Stimulated activated CD4-positive, alpha-beta T cell treated with anti-CD3 and anti-CD28 coated beads, Interleukin-15, amount 100 ng/mL, for 1 hour (primary cell): ENCODE measurements at regions not wholly inside any gene's neighbourhood (a gene's known extent, or its start where the extent isn't known, plus 50 kb on each side); places are given as distances from the start of the nearest gene placed in this dataset.

Experiments used
- DNase-seq, 2 donors: peaks; one replicate each; pipeline ENCODE4 v3.0.0-alpha.2; 2020; ENCODE audit warnings: low read depth in 1 of 2, low spot score in 1 of 2

DNA sequence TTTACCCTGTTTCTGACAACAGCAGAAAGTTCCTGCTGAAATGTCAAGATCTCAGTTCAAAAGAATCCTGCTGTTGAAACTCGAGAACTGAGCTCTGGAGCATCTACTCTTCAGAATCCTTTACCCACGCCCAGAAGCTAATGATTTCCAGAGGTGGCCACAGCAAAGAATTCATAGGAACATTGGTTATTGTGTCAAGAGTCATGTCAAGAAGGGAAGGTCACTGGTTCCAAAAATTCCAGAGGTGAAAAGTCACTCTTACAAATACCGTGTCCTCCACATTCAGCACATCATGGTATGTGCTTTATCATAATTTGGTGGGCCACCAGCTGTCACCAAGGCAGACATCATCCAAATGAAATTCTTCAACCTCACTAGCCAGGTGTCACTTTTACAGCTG lies 394.4 kb upstream of the NPVF start:
- DNase-seq, result no peak

- no peak for DNase-seq
These were observed 395.8 kb upstream of the NPVF start for GRCh38 chr7:25624051-25624450.

DNA sequence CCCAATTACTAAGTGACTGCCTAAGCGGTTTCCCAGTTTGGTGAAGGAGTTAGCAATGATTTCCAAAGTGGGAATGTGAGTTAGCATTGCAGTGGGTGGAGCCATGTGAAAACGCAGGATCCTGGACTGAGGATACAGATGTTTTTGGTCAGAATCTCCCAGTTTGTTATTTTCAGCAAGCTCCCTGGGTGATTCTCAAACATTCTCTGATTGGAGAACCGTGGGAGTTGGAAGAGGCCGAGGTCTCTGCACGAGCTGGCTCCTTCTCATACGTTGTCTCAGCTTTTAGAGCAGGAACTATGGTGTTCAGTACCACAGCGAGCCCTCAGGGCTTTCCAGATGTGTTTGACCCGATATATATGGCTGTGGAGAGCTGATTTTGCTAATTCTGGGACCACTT lies 396.5 kb upstream of the NPVF start:
- DNase-seq, result no peak

DNA sequence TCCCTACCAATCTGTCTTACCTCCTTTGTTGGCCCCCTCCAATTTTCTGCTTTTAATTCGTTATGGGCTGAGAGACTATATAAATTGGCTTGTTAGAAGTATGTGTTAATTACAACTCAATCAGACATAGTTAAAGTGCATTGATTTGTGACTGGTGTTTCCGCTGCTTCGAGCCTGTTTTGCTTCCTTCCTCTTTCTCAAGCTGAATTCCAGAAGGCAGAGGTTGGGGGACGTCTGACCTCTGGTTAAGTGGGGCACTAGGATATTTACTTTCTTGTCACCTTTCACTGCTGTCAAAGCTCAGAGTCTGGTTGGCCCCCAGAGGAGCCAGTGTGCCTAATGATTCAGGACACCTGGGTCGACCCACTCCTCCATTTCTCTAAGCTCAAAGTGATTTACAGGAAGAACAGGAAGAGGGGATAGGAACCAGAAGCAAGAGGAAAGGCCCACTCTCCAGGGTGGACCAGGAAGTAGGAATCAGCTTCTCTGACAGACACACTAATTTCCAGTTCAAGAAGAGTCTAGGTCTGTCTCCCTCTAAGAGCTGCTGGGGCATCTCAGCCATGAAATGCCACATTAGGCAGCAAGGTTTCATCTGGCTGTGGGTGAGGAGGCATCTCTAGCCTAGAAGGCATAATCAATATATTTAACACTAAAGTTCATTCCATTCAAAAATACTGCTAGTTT lies 397.2 kb upstream of the NPVF start:
- DNase-seq, result no peak

DNA sequence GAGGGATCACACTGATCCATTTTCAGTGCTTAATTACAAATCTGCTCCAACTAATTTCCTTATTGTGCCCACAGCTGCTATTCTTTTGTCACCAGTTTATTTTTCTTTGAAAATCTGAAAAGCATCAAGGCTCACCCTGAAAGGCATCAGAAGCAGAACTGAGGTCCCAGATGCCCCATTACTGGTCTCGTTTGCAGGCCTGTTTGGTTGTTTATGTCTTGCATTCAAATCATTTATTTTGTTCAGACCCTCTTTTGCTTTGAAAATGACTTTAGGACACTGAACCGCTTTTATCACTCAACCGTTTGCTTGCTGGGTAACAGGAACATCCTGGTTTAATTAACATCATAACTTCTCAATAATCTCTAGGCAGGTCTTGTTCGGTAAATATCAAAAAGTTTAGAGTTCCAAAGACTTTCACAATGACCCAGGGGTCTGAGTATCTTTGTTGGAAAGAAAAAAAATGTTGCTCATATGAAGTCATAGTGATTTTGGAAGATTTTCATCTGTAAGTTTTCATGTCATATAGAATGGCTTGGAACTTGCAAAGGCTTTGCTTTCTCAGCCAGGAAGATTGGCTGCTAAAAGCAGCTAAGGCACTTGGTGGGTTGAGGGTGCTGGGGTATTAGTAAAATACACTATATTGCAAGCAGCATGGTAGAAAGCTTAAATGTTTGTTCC lies 398.3 kb upstream of the NPVF start:
- DNase-seq, result no peak

DNA sequence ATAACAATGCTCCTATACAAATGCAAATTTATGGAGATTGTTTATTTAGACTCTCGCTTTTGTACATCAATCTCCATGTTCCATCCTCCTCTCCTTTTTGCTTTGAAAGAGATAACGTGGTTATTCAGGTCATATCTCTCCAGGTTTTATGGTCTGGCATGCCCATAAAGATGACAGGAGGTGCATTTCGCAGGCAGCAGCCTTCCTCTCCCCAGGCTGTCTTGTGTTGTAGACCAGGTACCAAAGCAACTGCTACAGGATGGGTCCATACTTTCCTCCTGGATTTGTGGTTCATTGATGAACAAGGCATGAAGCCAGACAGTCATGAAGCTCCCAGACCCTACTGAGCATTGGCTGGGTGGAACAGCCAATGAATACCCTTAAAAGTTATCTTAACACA lies 400.2 kb upstream of the NPVF start:
- no peak for DNase-seq

GRCh38 chr7:25632616-25633015 lies 404.3 kb upstream of the NPVF start:
- DNase-seq, result no peak

GRCh38 chr7:25633426-25634036 lies 405.2 kb upstream of the NPVF start:
- DNase-seq, result no peak

GRCh38 chr7:25636168-25636567 lies 407.9 kb upstream of the NPVF start:
- DNase-seq, result no peak

GRCh38 chr7:25636871-25637283 lies 408.6 kb upstream of the NPVF start:
- no peak for DNase-seq

DNA sequence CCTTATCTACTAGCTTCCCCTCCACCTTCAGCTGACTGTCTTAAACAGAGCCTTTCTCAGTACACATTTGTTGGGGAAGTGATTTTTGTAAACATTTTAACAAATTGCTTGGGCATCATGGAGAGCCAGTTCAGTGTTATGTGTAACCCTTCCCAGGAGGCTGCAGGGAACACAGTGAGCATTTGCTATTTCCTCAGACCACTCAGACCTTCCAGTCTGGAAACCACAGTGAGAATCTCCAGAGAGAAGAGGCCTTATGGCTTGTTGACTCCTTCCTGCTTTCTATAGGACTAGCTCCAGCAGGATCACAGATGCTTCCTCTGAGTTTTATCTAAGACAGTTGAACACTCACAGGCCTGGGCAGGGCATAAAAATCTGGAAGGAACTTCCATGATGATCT lies 409.8 kb upstream of the NPVF start:
- DNase-seq, result no peak

DNA sequence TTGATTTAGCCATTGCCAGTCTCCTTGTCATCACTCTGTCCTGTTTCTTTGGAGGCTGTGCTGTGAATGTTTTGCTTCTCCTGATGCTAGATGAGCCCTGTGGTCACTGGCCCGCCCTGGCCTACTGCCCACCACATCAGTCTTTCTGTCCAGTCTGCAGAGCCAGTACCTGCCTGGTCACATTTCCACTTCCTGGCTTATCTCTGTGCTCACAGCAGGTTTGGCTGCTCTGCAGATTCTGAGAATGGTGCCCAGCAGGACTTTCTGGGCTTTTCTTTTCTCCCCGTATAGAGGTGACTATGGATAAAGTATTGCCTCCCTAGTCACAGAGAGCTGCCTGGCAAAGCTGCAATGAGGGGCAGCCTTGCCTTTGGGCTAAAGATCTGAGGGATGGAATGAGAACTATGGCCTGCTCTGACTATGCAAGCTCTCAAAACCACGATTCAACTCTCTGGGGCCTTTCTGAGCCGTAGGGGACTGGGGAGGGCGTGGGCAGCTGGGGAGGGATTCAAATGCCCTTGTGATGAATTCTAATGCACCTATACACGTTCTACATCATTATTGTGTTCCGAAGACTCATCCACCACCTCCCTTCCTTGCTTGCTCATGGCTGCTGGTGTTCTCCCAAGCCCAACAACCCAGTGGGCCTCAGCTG lies 410.4 kb upstream of the NPVF start:
- no peak for DNase-seq

DNA sequence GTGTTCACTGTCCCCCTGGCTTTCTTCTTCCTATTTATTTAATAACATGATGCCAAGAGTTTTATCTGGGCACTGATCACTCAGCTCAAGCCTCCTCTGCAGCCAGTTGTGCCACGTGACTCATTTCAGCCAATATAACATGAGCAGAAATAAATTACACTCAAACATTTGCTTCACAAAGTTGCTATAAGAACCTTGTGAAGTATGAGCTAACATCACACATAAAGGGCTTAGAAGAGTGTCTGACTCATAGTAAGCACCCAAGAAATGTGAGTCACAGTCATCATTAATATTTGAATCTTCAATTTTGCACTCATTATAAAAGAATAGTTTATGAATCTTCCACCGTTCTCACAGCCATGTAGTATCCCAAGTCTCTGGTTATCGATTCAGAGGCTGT lies 414.6 kb upstream of the NPVF start:
- no peak for DNase-seq

DNA sequence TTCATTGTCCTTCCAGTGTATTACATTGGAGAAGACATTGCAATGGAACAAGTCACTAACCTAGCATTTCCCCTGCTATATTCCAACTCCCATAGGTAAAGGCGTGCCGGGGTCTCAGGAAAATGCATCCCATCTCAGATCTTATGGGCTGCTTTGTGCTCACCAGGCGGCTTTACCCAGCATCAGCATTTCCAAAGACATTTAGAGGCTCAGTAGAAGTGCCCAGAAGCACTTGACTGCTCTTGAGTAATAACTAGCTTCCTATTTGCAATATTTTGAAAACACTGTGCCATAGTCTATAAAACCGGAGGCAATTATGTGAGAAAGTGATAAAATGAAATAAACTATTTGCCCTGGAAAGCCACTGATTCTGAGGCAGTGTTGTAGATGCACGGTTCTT lies 415.0 kb upstream of the NPVF start:
- no peak for DNase-seq

- no peak for DNase-seq
These were observed 415.6 kb upstream of the NPVF start for GRCh38 chr7:25643770-25644394.

DNA sequence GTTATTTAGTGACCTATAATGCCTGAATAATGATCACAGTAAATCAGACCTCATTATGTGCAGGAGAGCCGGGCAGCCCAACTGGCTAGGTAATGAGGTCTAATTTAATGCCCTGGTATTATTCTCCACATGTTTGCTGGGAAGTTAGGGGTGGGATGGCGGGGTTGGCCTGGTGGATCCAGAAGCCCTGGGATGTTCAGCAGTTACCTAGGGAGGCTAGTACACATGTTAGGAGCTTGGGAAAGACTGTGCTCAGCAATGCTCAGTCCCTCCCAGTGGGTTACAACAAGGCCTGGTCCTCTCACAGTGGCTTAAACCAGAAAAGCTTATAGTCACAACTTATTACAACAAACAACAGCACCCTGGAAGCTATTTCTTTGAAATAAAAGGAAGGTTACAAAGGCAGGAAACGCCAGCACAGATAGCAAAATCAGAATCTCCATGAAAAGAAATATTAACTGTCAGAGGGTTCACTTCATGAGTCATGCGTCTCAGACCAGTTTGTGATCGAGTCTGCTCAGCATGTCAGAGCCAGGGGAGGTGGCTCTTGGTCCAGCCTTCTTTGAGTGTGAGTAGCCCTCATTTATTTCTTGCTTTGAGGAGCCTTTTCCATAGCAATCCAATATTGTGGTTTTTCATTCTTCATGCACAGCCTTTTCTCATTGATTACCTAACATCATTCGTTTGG lies 418.6 kb upstream of the NPVF start:
- DNase-seq, result no peak

GRCh38 chr7:25647872-25648271 lies 419.6 kb upstream of the NPVF start:
- no peak for DNase-seq

DNA sequence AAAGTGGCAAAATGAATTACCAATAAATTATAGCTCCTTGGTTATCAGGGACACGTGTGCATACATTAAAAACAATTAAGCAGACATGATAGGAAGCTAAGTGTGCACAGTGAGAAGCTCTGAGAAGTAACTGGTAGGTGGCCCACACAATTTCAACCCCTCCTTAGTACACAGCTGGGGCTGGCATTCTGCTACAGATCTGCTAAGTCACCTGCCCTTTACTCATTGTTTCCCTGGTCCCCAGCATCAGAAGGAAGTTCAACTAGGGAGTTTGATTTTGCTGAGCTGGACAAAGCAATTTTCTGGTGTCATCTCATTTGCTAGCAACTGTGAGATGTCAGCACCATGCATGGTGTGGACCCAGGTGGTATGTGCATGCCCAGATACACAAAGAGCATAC lies 424.1 kb upstream of the NPVF start:
- no peak for DNase-seq

- no peak for DNase-seq
These were observed 425.1 kb upstream of the NPVF start for GRCh38 chr7:25653384-25653783.

DNA sequence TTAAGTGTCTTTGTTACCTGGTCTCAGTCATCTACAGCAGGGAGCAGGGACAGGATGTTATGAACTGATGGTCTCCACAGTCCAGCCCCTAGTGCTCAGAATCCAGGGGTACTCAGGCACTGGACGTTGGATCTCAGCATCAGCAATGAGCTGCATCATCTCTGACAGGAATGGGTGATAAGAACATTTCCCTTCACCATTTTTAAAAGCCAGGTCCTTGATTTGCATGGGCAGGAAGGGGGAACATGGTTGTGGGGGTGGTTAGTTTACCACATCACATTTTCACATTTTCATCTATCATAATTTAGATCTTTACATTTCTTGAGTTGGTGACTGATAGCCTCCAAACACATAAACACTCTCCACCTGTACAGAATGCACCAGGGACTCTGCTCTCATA lies 427.8 kb upstream of the NPVF start:
- no peak for DNase-seq

DNA sequence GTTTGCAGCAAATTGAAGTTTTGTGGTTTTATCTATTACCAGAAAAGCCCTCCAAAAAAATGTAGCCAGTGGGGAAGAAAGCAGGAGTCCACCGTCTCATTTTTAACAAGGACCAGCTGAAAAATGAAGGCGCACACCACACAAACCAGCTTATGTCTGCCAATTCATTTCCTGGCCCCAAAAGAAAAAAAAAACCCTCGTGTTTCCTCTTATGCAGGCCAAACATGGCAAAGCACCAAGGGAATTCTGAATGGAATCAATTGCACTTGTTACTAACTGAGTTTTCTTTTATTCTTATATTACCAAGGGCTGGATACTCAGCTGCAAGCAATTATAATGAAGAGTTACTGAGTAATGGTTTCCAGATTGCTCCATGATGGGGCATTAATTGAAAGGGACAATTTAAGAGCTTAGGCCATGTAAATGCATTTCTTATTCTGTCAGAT lies 428.3 kb upstream of the NPVF start:
- DNase-seq, result no peak
